HepG2 (cell line): ENCODE measurements at regions not wholly inside any gene's neighbourhood (a gene's known extent, or its start where the extent isn't known, plus 50 kb on each side); places are given as distances from the start of the nearest gene placed in this dataset.

Experiments
- ATAC-seq: fragments of 200-7000 bp; cut with Tn5 transposase; 3 replicates; pipeline ENCODE4 v1.9.1; 2020; ENCODE audit warnings: mild to moderate bottlenecking, moderate library complexity
- BruUV-seq: library from RNA; stranded (reverse); fragments of 400-500 nt; replicated peaks from 2 replicates; lab custom pipeline; 2021; lab: Mats Ljungman, UMichigan
- CTCF ChIA-PET: fragments of 300-600 bp; formaldehyde crosslinking; extraction: SDS; loops from one replicate; lab custom pipeline; 2021; ENCODE audit warnings: low total read pairs, inconsistent platforms, low intra/inter-chr PET ratio; lab: Yijun Ruan, JAX
- POLR2A ChIA-PET: fragments of 350-600 bp; sonication (Branson Sonifier 250); formaldehyde crosslinking; loops from one replicate; lab custom pipeline; 2020; ENCODE audit warnings: antibody characterized with exemption, inconsistent platforms; lab: Yijun Ruan, JAX
- DNase-seq: peaks from one replicate; pipeline ENCODE4 v3.0.0-alpha.2; 2015; ENCODE audit warnings: low spot score
- FAIRE-seq: peaks from 3 replicates; lab custom pipeline; 2011; peaks lifted over from hg19 to GRCh38; lab: Jason Lieb, UNC
- H2AFZ ChIP-seq: one replicate; pipeline ENCODE4 v1.6.1; 2011; ENCODE audit warnings: low read length, inconsistent platforms
- H3K27ac ChIP-seq: fragments of 300-600 bp; 3 replicates; pipeline ENCODE4 v1.8.0; 2011; ENCODE audit warnings: mixed run types, mild to moderate bottlenecking, mixed read lengths, low read length, inconsistent platforms; ENCODE audit not compliant: insufficient read depth; ENCODE audit errors: extremely low read length
- H3K27me3 ChIP-seq, 2 experiments: fragments of 200-600 bp in 1 of 2; 2 replicates in 1 of 2; 3 replicates in 1 of 2; pipeline versions ENCODE4 v1.6.0 to v1.8.0; 2011; ENCODE audit warnings: low read length in 2 of 2, mild to moderate bottlenecking in 2 of 2, moderate library complexity in 2 of 2, inconsistent platforms in 1 of 2; ENCODE audit not compliant: insufficient read depth in 2 of 2, control insufficient read depth in 1 of 2
- H3K36me3 ChIP-seq, 2 experiments: fragments of 200-600 bp in 1 of 2; replicated peaks in 1 of 2; 2 replicates in 1 of 2; 3 replicates in 1 of 2; pipeline versions ENCODE4 v1.5.1 to v1.8.0; 2011; ENCODE audit warnings: low read length in 2 of 2, inconsistent platforms in 1 of 2; ENCODE audit not compliant: insufficient read depth in 2 of 2, control insufficient read depth in 1 of 2
- H3K4me1 ChIP-seq: 2 replicates; pipeline ENCODE4 v1.5.1; 2012; ENCODE audit warnings: low read length, inconsistent platforms; ENCODE audit not compliant: insufficient read depth
- H3K4me2 ChIP-seq: 2 replicates; pipeline ENCODE4 v1.6.0; 2011; ENCODE audit warnings: low read depth, low read length, inconsistent platforms
- H3K4me3 ChIP-seq, 3 experiments: fragments of 200-600 bp in 1 of 3; sonication (generic), shearing (Covaris generic) in 1 of 3; replicated peaks in 1 of 3; 2 replicates each; pipeline ENCODE4 v1.5.1; 2011 to 2016; ENCODE audit warnings: low read length in 3 of 3, inconsistent platforms in 2 of 3, low read depth in 2 of 3, mild to moderate bottlenecking in 2 of 3, control low read depth in 1 of 3, mixed read lengths in 1 of 3; ENCODE audit not compliant: insufficient read depth in 1 of 3
- H3K79me2 ChIP-seq: one replicate; pipeline ENCODE4 v1.6.1; 2011; ENCODE audit warnings: low read length, inconsistent platforms; ENCODE audit not compliant: insufficient read depth
- H3K9ac ChIP-seq: 2 replicates; pipeline ENCODE4 v1.6.0; 2011; ENCODE audit warnings: mild to moderate bottlenecking, low read depth, low read length, inconsistent platforms; ENCODE audit not compliant: insufficient read depth
- H3K9me3 ChIP-seq: 2 replicates; pipeline ENCODE4 v1.5.1; 2012; ENCODE audit warnings: mild to moderate bottlenecking, low read length
- H4K20me1 ChIP-seq: 2 replicates; pipeline ENCODE4 v1.6.0; 2011; ENCODE audit warnings: inconsistent platforms, mild to moderate bottlenecking, low read length, moderate library complexity; ENCODE audit not compliant: insufficient read depth
- CREM ChIP-seq, 2 experiments: sonication (generic) in 1 of 2; formaldehyde crosslinking in 1 of 2; IDR thresholded peaks; 2 replicates each; pipeline versions ENCODE4 v1.4.0 to v1.6.1; 2016 to 2020; ENCODE audit warnings: antibody characterized with exemption in 1 of 2, mild to moderate bottlenecking in 1 of 2, missing genetic modification reagents in 1 of 2
- ERF ChIP-seq: IDR thresholded peaks from 2 replicates; pipeline ENCODE4 v1.6.1; 2018; ENCODE audit warnings: missing biosample characterization, missing genetic modification reagents
- HNRNPLL ChIP-seq: fragments of 200-400 bp; formaldehyde crosslinking; IDR thresholded peaks from 2 replicates; pipeline ENCODE4 v1.6.1; 2017; ENCODE audit warnings: mild to moderate bottlenecking, low read depth, low read length; ENCODE audit not compliant: poor library complexity, severe bottlenecking
- JUN ChIP-seq: sonication (generic); formaldehyde crosslinking; IDR thresholded peaks from 2 replicates; pipeline ENCODE4 v1.4.0; 2020; ENCODE audit warnings: mild to moderate bottlenecking, missing genetic modification reagents
- KAT8 ChIP-seq: IDR thresholded peaks from 2 replicates; pipeline ENCODE4 v1.6.1; 2016; ENCODE audit warnings: missing genetic modification reagents, missing compliant biosample characterization
- NFE2 ChIP-seq: sonication (generic); formaldehyde crosslinking; IDR thresholded peaks from 2 replicates; pipeline ENCODE4 v1.4.0; 2020; ENCODE audit warnings: missing genetic modification reagents
- SNAPC5 ChIP-seq: sonication (generic); formaldehyde crosslinking; IDR thresholded peaks from 2 replicates; pipeline ENCODE4 v1.8.1; 2023; ENCODE audit warnings: mild to moderate bottlenecking, missing genetic modification reagents, borderline replicate concordance
- ZBTB1 ChIP-seq: sonication (generic); formaldehyde crosslinking; IDR thresholded peaks from 2 replicates; pipeline ENCODE4 v1.4.0; 2020; ENCODE audit warnings: missing genetic modification reagents, borderline replicate concordance
- ZNF17 ChIP-seq: sonication (generic); formaldehyde crosslinking; IDR thresholded peaks from 2 replicates; pipeline ENCODE4 v1.5.0; 2020; ENCODE audit warnings: mild to moderate bottlenecking, missing genetic modification reagents
- ZNF18 ChIP-seq: sonication (generic); formaldehyde crosslinking; IDR thresholded peaks from 2 replicates; pipeline ENCODE4 v1.8.0; 2022; ENCODE audit warnings: mild to moderate bottlenecking, missing genetic modification reagents; ENCODE audit not compliant: insufficient replicate concordance
- ZNF251 ChIP-seq: sonication (generic); formaldehyde crosslinking; IDR thresholded peaks from 2 replicates; pipeline ENCODE4 v1.9.0; 2021; ENCODE audit warnings: mild to moderate bottlenecking, missing genetic modification reagents
- ZNF367 ChIP-seq: sonication (generic); formaldehyde crosslinking; IDR thresholded peaks from 2 replicates; pipeline ENCODE4 v1.4.0; 2020; ENCODE audit warnings: missing genetic modification reagents, borderline replicate concordance
- ZNF713 ChIP-seq: sonication (generic); formaldehyde crosslinking; IDR thresholded peaks from 2 replicates; pipeline ENCODE4 v1.4.0; 2020; ENCODE audit warnings: mild to moderate bottlenecking, missing genetic modification reagents
- ZNF792 ChIP-seq: IDR thresholded peaks from 2 replicates; pipeline ENCODE4 v1.6.1; 2016
- WGBS: methylation state at CpG from one replicate; pipeline ENCODE4 v1.1.6; 2017; ENCODE audit warnings: low lambda C conversion rate; 5-methylcytosine and 5-hydroxymethylcytosine counted together
- in situ Hi-C: cut with HindIII; loops from 2 replicates; pipeline ENCODE4 v1.10.0; 2017; ENCODE audit warnings: low pct_unique_long_range_greater_than_20kb; ENCODE audit not compliant: extremely low pct_ligation_motif_present
- intact Hi-C: fragments of 100-400 bp; cut with micrococcal nuclease; formaldehyde crosslinking; loops from one replicate; pipeline ENCODE4 v1.10.0; 2022; ENCODE audit not compliant: unreplicated experiment
- TF ChIP-seq, protein P1 (sequence below): sonication (generic); formaldehyde crosslinking; IDR thresholded peaks from 2 replicates; pipeline ENCODE4 v1.5.0; 2020; ENCODE audit warnings: missing genetic modification reagents, mild to moderate bottlenecking, borderline replicate concordance

DNA sequence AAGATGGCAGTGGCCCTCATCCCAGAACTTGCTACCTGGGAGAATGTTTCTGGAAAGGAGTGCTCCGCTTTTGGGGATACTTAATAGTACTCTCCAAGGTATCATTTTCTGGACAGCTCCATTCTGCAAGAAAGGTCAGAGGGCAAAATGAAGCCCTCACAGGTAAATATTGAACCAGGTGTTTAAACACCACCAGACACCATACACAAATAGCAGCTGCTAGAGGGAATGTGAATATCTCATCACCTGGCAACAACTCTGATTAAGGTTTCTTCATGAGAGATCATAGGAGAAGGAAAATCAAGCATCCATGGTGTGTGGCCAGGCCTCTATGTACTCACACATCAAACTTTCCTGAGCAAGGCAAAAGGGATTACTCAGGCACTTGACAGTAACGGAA, 226.1 kb upstream of the FAT3 start:
- H3K4me2 ChIP-seq: no peak overlapping the region
- no peaks in the 10 kb centered on the region for H3K79me2 ChIP-seq
- intact Hi-C loops (no loop called here), in situ Hi-C loops (no loop called here)
- H3K9ac ChIP-seq: no peak overlapping the region
- peaks cover 30% of the 10 kb centered on the region for H3K9me3 ChIP-seq
- no peaks in the 10 kb centered on the region for H3K4me1 ChIP-seq
- ATAC-seq (no peak), DNase-seq (no peak), FAIRE-seq (no peak)
- no peaks in the 10 kb centered on the region for H3K27me3 ChIP-seq
- no peaks in the 10 kb centered on the region for H4K20me1 ChIP-seq
- no peak overlapping the region for H2AFZ ChIP-seq
- no peak for TF ChIP-seq ZNF17 (CRISPR knock-in tag)
- TF ChIP-seq JUN (CRISPR knock-in tag): no peak
- no peak for TF ChIP-seq HNRNPLL
- TF ChIP-seq ZNF18 (CRISPR knock-in tag): no peak
- no peak for TF ChIP-seq ZNF367 (CRISPR knock-in tag)
- TF ChIP-seq ZNF792 (CRISPR knock-in tag): no peak
- TF ChIP-seq, protein P1, sequence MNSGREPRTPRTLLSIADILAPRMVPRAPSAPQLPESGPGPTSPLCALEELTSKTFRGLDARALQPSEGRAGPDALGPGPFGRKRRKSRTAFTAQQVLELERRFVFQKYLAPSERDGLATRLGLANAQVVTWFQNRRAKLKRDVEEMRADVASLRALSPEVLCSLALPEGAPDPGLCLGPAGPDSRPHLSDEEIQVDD (CRISPR knock-in tag): no peak
- TF ChIP-seq KAT8 (CRISPR knock-in tag): no peak
- no peak for TF ChIP-seq ZBTB1 (CRISPR knock-in tag)
- TF ChIP-seq ZNF251 (CRISPR knock-in tag): no peak
- no peak for TF ChIP-seq SNAPC5
- no peak for TF ChIP-seq NFE2
- no peak for TF ChIP-seq ERF
- no peak for TF ChIP-seq CREM (IDR thresholded peaks at IDR 0.05)
- no peak for TF ChIP-seq CREM (CRISPR knock-in tag; IDR thresholded peaks at IDR 0.05)
- no peak for TF ChIP-seq ZNF713
- ChIA-PET CTCF (no interaction called here), POLR2A (no interaction called here)
- no peaks in the 10 kb centered on the region for H3K36me3 ChIP-seq
- 9% methylated on average over 2 of the region's 2 CpGs for WGBS
- no peak overlapping the region for H3K4me3 ChIP-seq
- no peak overlapping the region for H3K27ac ChIP-seq
- BruUV-seq: no TSS peak
